Naive thymus-derived CD4-positive, alpha-beta T cell (primary cell): ENCODE measurements at regions not wholly inside any gene's neighbourhood (a gene's known extent, or its start where the extent isn't known, plus 50 kb on each side); places are given as distances from the start of the nearest gene placed in this dataset.

Experiments used
- ATAC-seq: fragments of 150-1000 bp; cut with Tn5 transposase; 2 replicates; pipeline ENCODE4 v1.10.0; 2021; ENCODE audit warnings: mild to moderate bottlenecking, moderate library complexity
- CTCF ChIA-PET: fragments of 350-600 bp; sonication (Branson Sonifier 250); formaldehyde crosslinking; loops from one replicate; lab custom pipeline; 2021; ENCODE audit warnings: antibody characterized with exemption; lab: Charles Lee
- POLR2A ChIA-PET: fragments of 350-600 bp; sonication (Branson Sonifier 250); formaldehyde crosslinking; loops from one replicate; lab custom pipeline; 2021; ENCODE audit warnings: antibody characterized with exemption, inconsistent platforms; lab: Charles Lee
- DNase-seq, 9 donors: peaks; one replicate each; pipeline versions ENCODE4 v3.0.0 to v3.0.0-alpha.2; 2020 to 2022; ENCODE audit warnings: mixed read lengths in 1 of 9
- H3K27ac ChIP-seq: one replicate; pipeline ENCODE4 v1.7.0; 2013; ENCODE audit warnings: mild to moderate bottlenecking, low read depth, low read length, moderate library complexity
- H3K27me3 ChIP-seq, 2 donors: one replicate each; pipeline ENCODE4 v1.7.0; 2013; ENCODE audit warnings: low read length in 2 of 2, mild to moderate bottlenecking in 2 of 2, moderate library complexity in 2 of 2; ENCODE audit not compliant: control insufficient read depth in 2 of 2, insufficient read depth in 2 of 2
- H3K36me3 ChIP-seq, 3 experiments: 1 replicate in 2 of 3; 2 replicates in 1 of 3; pipeline ENCODE4 v1.7.0; 2013; ENCODE audit warnings: low read length in 3 of 3, mild to moderate bottlenecking in 3 of 3, moderate library complexity in 1 of 3; ENCODE audit not compliant: insufficient read depth in 3 of 3, control insufficient read depth in 2 of 3
- H3K4me1 ChIP-seq, 2 donors: one replicate each; pipeline ENCODE4 v1.7.0; 2013; ENCODE audit warnings: low read length in 2 of 2, mild to moderate bottlenecking in 2 of 2, moderate library complexity in 1 of 2; ENCODE audit not compliant: control insufficient read depth in 2 of 2, insufficient read depth in 2 of 2
- H3K4me3 ChIP-seq: 2 replicates; pipeline ENCODE4 v1.7.0; 2013; ENCODE audit warnings: mild to moderate bottlenecking, low read length
- H3K9me3 ChIP-seq, 3 experiments: 1 replicate in 2 of 3; 2 replicates in 1 of 3; pipeline ENCODE4 v1.7.0; 2013; ENCODE audit warnings: low read length in 3 of 3; ENCODE audit not compliant: control insufficient read depth in 2 of 3
- H3K27ac Mint-ChIP-seq, 9 donors: one replicate each; pipeline ENCODE4 v1.8.0; 2020 to 2022; ENCODE audit warnings: mixed read lengths in 9 of 9, mild to moderate bottlenecking in 8 of 9, moderate library complexity in 5 of 9, inconsistent platforms in 2 of 9
- H3K27me3 Mint-ChIP-seq, 5 donors: one replicate each; pipeline ENCODE4 v1.8.0; 2021 to 2022; ENCODE audit warnings: mixed read lengths in 5 of 5, mild to moderate bottlenecking in 1 of 5
- H3K36me3 Mint-ChIP-seq, 5 donors: one replicate each; pipeline ENCODE4 v1.8.0; 2020 to 2022; ENCODE audit warnings: mixed read lengths in 5 of 5, mild to moderate bottlenecking in 3 of 5, inconsistent platforms in 1 of 5
- H3K4me1 Mint-ChIP-seq, 7 donors: one replicate each; pipeline ENCODE4 v1.8.0; 2020 to 2022; ENCODE audit warnings: mixed read lengths in 7 of 7, mild to moderate bottlenecking in 3 of 7, inconsistent platforms in 1 of 7
- H3K4me3 Mint-ChIP-seq, 10 donors: one replicate each; pipeline ENCODE4 v1.8.0; 2020 to 2022; ENCODE audit warnings: mild to moderate bottlenecking in 10 of 10, mixed read lengths in 10 of 10, moderate library complexity in 6 of 10, inconsistent platforms in 2 of 10
- H3K9me3 Mint-ChIP-seq, 11 donors: one replicate each; pipeline ENCODE4 v1.8.0; 2020 to 2022; ENCODE audit warnings: mixed read lengths in 11 of 11, mild to moderate bottlenecking in 4 of 11, inconsistent platforms in 1 of 11, moderate library complexity in 1 of 11
- intact Hi-C, 2 donors: fragments of 100-400 bp; cut with micrococcal nuclease; formaldehyde crosslinking; loops; one replicate each; pipeline ENCODE4 v1.15.1; 2023

DNA sequence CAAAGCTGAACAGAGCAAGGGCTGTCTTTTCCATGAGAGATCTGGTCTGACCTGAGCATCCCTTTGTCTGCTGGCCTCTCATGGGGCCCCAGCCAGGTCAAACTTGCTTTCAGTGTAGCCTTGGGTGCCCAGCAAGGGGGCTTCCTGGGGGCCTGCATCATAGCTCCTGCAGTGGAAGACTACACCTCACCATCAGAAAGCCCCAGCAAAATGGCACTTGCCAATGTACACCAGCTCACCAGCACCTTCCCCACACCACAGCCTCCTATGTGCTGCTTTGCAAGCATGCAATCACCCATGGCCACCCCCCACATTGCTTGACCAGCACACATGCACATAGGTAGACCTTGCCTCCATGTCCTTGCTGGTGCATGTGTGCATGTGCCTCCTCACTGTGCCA is 1478.1 kb downstream of the FSTL5 start:
- H3K4me1 ChIP-seq = no peaks in the 10 kb centered on the region
- DNase-seq = no peak
- H3K4me1 Mint-ChIP-seq = no peaks in the 10 kb centered on the region
- peaks cover 0 to 19% (median 5%) of the 10 kb centered on the region in 11 donors for H3K9me3 Mint-ChIP-seq
- H3K27ac ChIP-seq = no peak overlapping the region
- no peaks in the 10 kb centered on the region for H3K36me3 ChIP-seq
- no peaks in the 10 kb centered on the region for H3K36me3 Mint-ChIP-seq
- no peak overlapping the region for H3K4me3 ChIP-seq
- no peaks in the 10 kb centered on the region for H3K27me3 ChIP-seq
- no peaks in the 10 kb centered on the region for H3K9me3 ChIP-seq
- ChIA-PET CTCF (no interaction called here), POLR2A (no interaction called here)
- no peaks in the 10 kb centered on the region for H3K27me3 Mint-ChIP-seq
- no peak overlapping the region for H3K4me3 Mint-ChIP-seq
- intact Hi-C loops = no loop called here
- no peak for ATAC-seq
- no peak overlapping the region for H3K27ac Mint-ChIP-seq

- intact Hi-C loops = no loop called here
- POLR2A ChIA-PET = no interaction called here
- H3K4me3 Mint-ChIP-seq = no peak overlapping the region
- DNase-seq = no peak
- Histone ChIP-seq H3K4me3 (no peak overlapping the region), H3K4me1 (no peaks in the 10 kb centered on the region), H3K27me3 (no peaks in the 10 kb centered on the region), H3K36me3 (no peaks in the 10 kb centered on the region), H3K27ac (no peak overlapping the region), H3K9me3 (no peaks in the 10 kb centered on the region)
- H3K9me3 Mint-ChIP-seq = peaks cover 3 to 28% (median 6%) of the 10 kb centered on the region in 11 donors
- no peaks in the 10 kb centered on the region for H3K36me3 Mint-ChIP-seq
- CTCF ChIA-PET = no interaction called here
- no peak overlapping the region for H3K27ac Mint-ChIP-seq
- no peaks in the 10 kb centered on the region for H3K27me3 Mint-ChIP-seq
- no peak for ATAC-seq
- peaks cover 0 to 1% (median 0%) of the 10 kb centered on the region in 7 donors for H3K4me1 Mint-ChIP-seq
Observed at GRCh38 chr4:160701671-160702070, 1462.1 kb downstream of the FSTL5 start.

- peaks cover 0 to 18% (median 4%) of the 10 kb centered on the region in 11 donors for H3K9me3 Mint-ChIP-seq
- ChIA-PET POLR2A (no interaction called here), CTCF (no interaction called here)
- no peak for DNase-seq
- peaks cover 0 to under 1% (median 0%) of the 10 kb centered on the region in 7 donors for H3K4me1 Mint-ChIP-seq
- no peak overlapping the region for H3K4me3 Mint-ChIP-seq
- no peaks in the 10 kb centered on the region for H3K36me3 Mint-ChIP-seq
- H3K27me3 Mint-ChIP-seq = no peaks in the 10 kb centered on the region
- H3K9me3 ChIP-seq = no peaks in the 10 kb centered on the region
- no peak overlapping the region for H3K27ac Mint-ChIP-seq
- H3K27ac ChIP-seq = no peak overlapping the region
- H3K36me3 ChIP-seq = no peaks in the 10 kb centered on the region
- no peaks in the 10 kb centered on the region for H3K4me1 ChIP-seq
- intact Hi-C loops = no loop called here
- H3K27me3 ChIP-seq = no peaks in the 10 kb centered on the region
- H3K4me3 ChIP-seq = no peak overlapping the region
- no peak for ATAC-seq
Observed at GRCh38 chr4:160709026-160709425, 1454.8 kb downstream of the FSTL5 start.

DNA sequence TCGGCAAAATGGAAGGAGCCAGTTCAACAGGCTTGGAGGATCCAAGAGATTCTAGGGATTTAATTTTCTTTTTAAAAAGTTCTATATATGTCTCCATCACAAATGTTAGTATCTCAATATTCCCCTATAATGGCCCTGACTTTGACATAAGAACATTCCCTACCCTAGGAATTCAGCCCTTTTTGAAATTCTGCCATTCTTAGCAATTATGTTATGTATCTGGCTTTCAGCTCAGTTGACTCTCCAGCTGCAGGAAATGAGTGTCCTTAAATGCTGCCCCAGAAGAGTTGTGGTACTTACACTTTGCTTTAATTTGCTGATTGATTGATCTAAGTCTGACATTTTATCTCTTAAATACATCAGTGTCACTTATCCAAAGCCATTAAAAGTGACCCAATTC is 1454.3 kb downstream of the FSTL5 start:
- no peak overlapping the region for H3K27ac ChIP-seq
- CTCF ChIA-PET = no interaction called here
- H3K27me3 ChIP-seq = no peaks in the 10 kb centered on the region
- no peak for DNase-seq
- no peaks in the 10 kb centered on the region for H3K9me3 ChIP-seq
- no peak overlapping the region for H3K4me3 ChIP-seq
- Mint-ChIP-seq H3K4me1 (no peaks in the 10 kb centered on the region), H3K27ac (no peak overlapping the region), H3K36me3 (no peaks in the 10 kb centered on the region), H3K9me3 (peaks cover 0 to 18% (median 4%) of the 10 kb centered on the region in 11 donors), H3K27me3 (no peaks in the 10 kb centered on the region), H3K4me3 (no peak overlapping the region)
- H3K36me3 ChIP-seq = no peaks in the 10 kb centered on the region
- POLR2A ChIA-PET = no interaction called here
- intact Hi-C loops = no loop called here
- ATAC-seq = no peak
- no peaks in the 10 kb centered on the region for H3K4me1 ChIP-seq

GRCh38 chr4:160716551-160716950 is 1447.2 kb downstream of the FSTL5 start:
- POLR2A ChIA-PET = no interaction called here
- DNase-seq (no peak), ATAC-seq (no peak)
- Histone ChIP-seq H3K4me3 (no peak overlapping the region), H3K4me1 (no peaks in the 10 kb centered on the region), H3K9me3 (no peaks in the 10 kb centered on the region), H3K27me3 (no peaks in the 10 kb centered on the region), H3K36me3 (no peaks in the 10 kb centered on the region), H3K27ac (no peak overlapping the region)
- H3K4me1 Mint-ChIP-seq = no peaks in the 10 kb centered on the region
- CTCF ChIA-PET = no interaction called here
- no peak overlapping the region for H3K4me3 Mint-ChIP-seq
- H3K27me3 Mint-ChIP-seq = no peaks in the 10 kb centered on the region
- peaks cover 0 to 4% (median 0%) of the 10 kb centered on the region in 11 donors for H3K9me3 Mint-ChIP-seq
- H3K27ac Mint-ChIP-seq = no peak overlapping the region
- H3K36me3 Mint-ChIP-seq = no peaks in the 10 kb centered on the region
- intact Hi-C loops = no loop called here

GRCh38 chr4:160717848-160718247 is 1446.0 kb downstream of the FSTL5 start:
- CTCF ChIA-PET = no interaction called here
- Mint-ChIP-seq H3K27me3 (no peaks in the 10 kb centered on the region), H3K27ac (no peak overlapping the region), H3K4me3 (no peak overlapping the region), H3K36me3 (no peaks in the 10 kb centered on the region), H3K9me3 (peaks cover 0 to 4% (median 0%) of the 10 kb centered on the region in 11 donors), H3K4me1 (no peaks in the 10 kb centered on the region)
- DNase-seq = no peak
- H3K27ac ChIP-seq = no peak overlapping the region
- ATAC-seq = no peak
- no peak overlapping the region for H3K4me3 ChIP-seq
- H3K27me3 ChIP-seq = no peaks in the 10 kb centered on the region
- intact Hi-C loops = no loop called here
- H3K9me3 ChIP-seq = no peaks in the 10 kb centered on the region
- H3K36me3 ChIP-seq = no peaks in the 10 kb centered on the region
- no peaks in the 10 kb centered on the region for H3K4me1 ChIP-seq
- POLR2A ChIA-PET = no interaction called here

- Mint-ChIP-seq H3K27ac (no peak overlapping the region), H3K9me3 (peaks cover 0 to 4% (median 0%) of the 10 kb centered on the region in 11 donors), H3K4me1 (no peaks in the 10 kb centered on the region), H3K27me3 (no peaks in the 10 kb centered on the region), H3K36me3 (no peaks in the 10 kb centered on the region), H3K4me3 (no peak overlapping the region)
- Histone ChIP-seq H3K4me1 (no peaks in the 10 kb centered on the region), H3K36me3 (no peaks in the 10 kb centered on the region), H3K27me3 (no peaks in the 10 kb centered on the region), H3K9me3 (no peaks in the 10 kb centered on the region), H3K27ac (no peak overlapping the region), H3K4me3 (no peak overlapping the region)
- no peak for DNase-seq
- intact Hi-C loops = no loop called here
- ChIA-PET POLR2A (no interaction called here), CTCF (no interaction called here)
- ATAC-seq = no peak
Observed at GRCh38 chr4:160724063-160724462, 1439.7 kb downstream of the FSTL5 start.
